ENCODE measurements at regions not wholly inside any gene's neighbourhood (a gene's known extent, or its start where the extent isn't known, plus 50 kb on each side); places are given as distances from the start of the nearest gene placed in this dataset.

DNA sequence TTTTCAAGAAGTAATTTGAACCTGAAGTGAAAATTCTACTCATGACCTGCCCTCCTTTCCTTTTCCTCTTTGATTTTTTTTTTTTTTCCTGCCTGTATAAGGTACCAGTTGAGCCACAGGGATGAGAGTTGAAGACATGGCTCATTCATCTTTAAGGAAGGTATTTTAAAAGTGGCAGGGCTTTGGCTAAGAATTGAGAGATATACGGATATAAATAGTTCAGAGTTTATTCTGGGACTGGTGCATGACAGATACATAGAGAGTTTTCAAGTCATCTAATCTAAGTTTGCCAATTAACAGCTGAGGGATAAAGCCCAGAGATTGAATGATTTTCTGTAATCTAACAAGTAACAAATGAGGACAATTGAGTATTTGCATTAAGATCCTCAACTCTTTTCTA lies 69.8 kb downstream of the BTBD3 start:
- H3K36me3 ChIP-seq (ENCODE audit: control insufficient read depth in 4 of 4, insufficient read depth in 3 of 4, low read depth in 1 of 4, low read length in 3 of 4), result no peaks in the 10 kb centered on the region
- no peak overlapping the region for H3K9ac ChIP-seq (ENCODE audit: low read depth in 1 of 2, low read length in 2 of 2)
- TF ChIP-seq, protein P1, sequence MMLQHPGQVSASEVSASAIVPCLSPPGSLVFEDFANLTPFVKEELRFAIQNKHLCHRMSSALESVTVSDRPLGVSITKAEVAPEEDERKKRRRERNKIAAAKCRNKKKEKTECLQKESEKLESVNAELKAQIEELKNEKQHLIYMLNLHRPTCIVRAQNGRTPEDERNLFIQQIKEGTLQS (IDR thresholded peaks at IDR 0.05), result no peak
- TF ChIP-seq, protein P2, sequence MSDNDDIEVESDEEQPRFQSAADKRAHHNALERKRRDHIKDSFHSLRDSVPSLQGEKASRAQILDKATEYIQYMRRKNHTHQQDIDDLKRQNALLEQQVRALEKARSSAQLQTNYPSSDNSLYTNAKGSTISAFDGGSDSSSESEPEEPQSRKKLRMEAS (IDR thresholded peaks at IDR 0.05), result no peak
- TF ChIP-seq NR2F2 (IDR thresholded peaks at IDR 0.05) (no peak), EGR1 (IDR thresholded peaks at IDR 0.05; ENCODE audit: low read depth in 2 of 2) (no peak)
- TF ChIP-seq, protein P3, sequence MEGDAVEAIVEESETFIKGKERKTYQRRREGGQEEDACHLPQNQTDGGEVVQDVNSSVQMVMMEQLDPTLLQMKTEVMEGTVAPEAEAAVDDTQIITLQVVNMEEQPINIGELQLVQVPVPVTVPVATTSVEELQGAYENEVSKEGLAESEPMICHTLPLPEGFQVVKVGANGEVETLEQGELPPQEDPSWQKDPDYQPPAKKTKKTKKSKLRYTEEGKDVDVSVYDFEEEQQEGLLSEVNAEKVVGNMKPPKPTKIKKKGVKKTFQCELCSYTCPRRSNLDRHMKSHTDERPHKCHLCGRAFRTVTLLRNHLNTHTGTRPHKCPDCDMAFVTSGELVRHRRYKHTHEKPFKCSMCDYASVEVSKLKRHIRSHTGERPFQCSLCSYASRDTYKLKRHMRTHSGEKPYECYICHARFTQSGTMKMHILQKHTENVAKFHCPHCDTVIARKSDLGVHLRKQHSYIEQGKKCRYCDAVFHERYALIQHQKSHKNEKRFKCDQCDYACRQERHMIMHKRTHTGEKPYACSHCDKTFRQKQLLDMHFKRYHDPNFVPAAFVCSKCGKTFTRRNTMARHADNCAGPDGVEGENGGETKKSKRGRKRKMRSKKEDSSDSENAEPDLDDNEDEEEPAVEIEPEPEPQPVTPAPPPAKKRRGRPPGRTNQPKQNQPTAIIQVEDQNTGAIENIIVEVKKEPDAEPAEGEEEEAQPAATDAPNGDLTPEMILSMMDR (IDR thresholded peaks at IDR 0.05; ENCODE audit: low read depth, low read length, missing input control), result no peak
- H3K27ac ChIP-seq (ENCODE audit: low read depth in 1 of 2, low read length in 2 of 2), result no peak overlapping the region
- H3K4me1 ChIP-seq (ENCODE audit: control insufficient read depth in 4 of 4, insufficient read depth in 4 of 4, low read length in 3 of 4), result no peaks in the 10 kb centered on the region
- H3K27me3 ChIP-seq (ENCODE audit: control insufficient read depth in 4 of 4, insufficient read depth in 4 of 4, low read length in 3 of 4), result no peaks in the 10 kb centered on the region
- no peaks in the 10 kb centered on the region for H3K9me3 ChIP-seq (ENCODE audit: control insufficient read depth in 4 of 4, low read length in 3 of 4)
- WGBS, result 88% methylated on average over 1 of the region's 1 CpG
- no peak for DNase-seq (ENCODE audit: low spot score)
- no peak overlapping the region for H3K4me3 ChIP-seq (ENCODE audit: low read depth in 1 of 3, low read length in 3 of 3)

DNA sequence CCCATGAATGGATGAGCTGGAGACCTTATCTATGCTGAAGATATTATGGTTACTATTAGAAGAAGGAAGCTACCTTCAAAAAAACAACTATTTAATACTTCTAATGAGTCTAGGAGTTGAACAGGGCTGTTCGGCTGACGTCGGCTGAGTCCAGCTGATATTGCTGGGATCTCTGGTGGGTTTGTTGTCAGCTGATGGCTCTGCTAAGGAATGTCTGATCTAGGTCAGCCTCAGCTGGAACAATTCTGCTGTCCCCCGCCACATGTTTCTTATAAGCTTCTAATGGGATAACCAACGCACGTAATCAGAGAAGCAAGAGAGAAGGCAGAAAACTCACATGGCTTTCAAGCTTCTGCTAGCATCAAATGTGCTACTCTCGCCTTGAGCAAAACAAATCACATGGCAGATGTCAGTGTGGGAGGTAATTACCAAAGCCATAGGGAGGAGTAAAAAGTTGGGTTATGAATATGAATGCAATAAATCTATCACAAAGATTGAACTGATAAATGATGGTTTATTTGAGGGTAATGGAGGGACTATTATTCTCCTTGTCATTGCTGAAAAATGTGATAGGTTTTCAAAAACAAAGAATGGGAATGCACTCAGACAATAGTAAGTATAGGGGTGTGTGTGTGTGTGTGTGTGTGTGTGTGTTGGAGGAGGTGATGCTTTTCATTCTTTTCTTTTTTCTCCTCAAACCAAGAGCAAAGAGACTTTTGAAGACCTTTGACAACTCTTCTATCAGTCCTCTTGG lies 71.5 kb downstream of the BTBD3 start:
- Histone ChIP-seq H3K4me3 (ENCODE audit: low read depth in 1 of 3, low read length in 3 of 3) (no peak overlapping the region), H3K27me3 (ENCODE audit: control insufficient read depth in 4 of 4, insufficient read depth in 4 of 4, low read length in 3 of 4) (no peaks in the 10 kb centered on the region), H3K9me3 (ENCODE audit: control insufficient read depth in 4 of 4, low read length in 3 of 4) (no peaks in the 10 kb centered on the region), H3K27ac (ENCODE audit: low read depth in 1 of 2, low read length in 2 of 2) (no peak overlapping the region), H3K9ac (ENCODE audit: low read depth in 1 of 2, low read length in 2 of 2) (no peak overlapping the region), H3K36me3 (ENCODE audit: control insufficient read depth in 4 of 4, insufficient read depth in 3 of 4, low read depth in 1 of 4, low read length in 3 of 4) (no peaks in the 10 kb centered on the region), H3K4me1 (ENCODE audit: control insufficient read depth in 4 of 4, insufficient read depth in 4 of 4, low read length in 3 of 4) (no peaks in the 10 kb centered on the region)
- no peak for DNase-seq (ENCODE audit: low spot score)
- no peak for TF ChIP-seq NR2F2 (IDR thresholded peaks at IDR 0.05)
- TF ChIP-seq HNF4A (conservative IDR thresholded peaks at IDR 0.05), result no peak
- TF ChIP-seq RAD21 (IDR thresholded peaks at IDR 0.05), result no peak
- no peak for TF ChIP-seq FOXA2 (IDR thresholded peaks at IDR 0.05)
- TF ChIP-seq, protein P4, sequence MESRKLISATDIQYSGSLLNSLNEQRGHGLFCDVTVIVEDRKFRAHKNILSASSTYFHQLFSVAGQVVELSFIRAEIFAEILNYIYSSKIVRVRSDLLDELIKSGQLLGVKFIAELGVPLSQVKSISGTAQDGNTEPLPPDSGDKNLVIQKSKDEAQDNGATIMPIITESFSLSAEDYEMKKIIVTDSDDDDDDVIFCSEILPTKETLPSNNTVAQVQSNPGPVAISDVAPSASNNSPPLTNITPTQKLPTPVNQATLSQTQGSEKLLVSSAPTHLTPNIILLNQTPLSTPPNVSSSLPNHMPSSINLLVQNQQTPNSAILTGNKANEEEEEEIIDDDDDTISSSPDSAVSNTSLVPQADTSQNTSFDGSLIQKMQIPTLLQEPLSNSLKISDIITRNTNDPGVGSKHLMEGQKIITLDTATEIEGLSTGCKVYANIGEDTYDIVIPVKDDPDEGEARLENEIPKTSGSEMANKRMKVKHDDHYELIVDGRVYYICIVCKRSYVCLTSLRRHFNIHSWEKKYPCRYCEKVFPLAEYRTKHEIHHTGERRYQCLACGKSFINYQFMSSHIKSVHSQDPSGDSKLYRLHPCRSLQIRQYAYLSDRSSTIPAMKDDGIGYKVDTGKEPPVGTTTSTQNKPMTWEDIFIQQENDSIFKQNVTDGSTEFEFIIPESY (IDR thresholded peaks at IDR 0.05), result no peak
- TF ChIP-seq, protein P2 (IDR thresholded peaks at IDR 0.05), result no peak
- TF ChIP-seq, protein P1 (IDR thresholded peaks at IDR 0.05), result no peak
- TF ChIP-seq JUND (IDR thresholded peaks at IDR 0.05), result no peak
- TF ChIP-seq, protein P5, sequence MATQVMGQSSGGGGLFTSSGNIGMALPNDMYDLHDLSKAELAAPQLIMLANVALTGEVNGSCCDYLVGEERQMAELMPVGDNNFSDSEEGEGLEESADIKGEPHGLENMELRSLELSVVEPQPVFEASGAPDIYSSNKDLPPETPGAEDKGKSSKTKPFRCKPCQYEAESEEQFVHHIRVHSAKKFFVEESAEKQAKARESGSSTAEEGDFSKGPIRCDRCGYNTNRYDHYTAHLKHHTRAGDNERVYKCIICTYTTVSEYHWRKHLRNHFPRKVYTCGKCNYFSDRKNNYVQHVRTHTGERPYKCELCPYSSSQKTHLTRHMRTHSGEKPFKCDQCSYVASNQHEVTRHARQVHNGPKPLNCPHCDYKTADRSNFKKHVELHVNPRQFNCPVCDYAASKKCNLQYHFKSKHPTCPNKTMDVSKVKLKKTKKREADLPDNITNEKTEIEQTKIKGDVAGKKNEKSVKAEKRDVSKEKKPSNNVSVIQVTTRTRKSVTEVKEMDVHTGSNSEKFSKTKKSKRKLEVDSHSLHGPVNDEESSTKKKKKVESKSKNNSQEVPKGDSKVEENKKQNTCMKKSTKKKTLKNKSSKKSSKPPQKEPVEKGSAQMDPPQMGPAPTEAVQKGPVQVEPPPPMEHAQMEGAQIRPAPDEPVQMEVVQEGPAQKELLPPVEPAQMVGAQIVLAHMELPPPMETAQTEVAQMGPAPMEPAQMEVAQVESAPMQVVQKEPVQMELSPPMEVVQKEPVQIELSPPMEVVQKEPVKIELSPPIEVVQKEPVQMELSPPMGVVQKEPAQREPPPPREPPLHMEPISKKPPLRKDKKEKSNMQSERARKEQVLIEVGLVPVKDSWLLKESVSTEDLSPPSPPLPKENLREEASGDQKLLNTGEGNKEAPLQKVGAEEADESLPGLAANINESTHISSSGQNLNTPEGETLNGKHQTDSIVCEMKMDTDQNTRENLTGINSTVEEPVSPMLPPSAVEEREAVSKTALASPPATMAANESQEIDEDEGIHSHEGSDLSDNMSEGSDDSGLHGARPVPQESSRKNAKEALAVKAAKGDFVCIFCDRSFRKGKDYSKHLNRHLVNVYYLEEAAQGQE (IDR thresholded peaks at IDR 0.05), result no peak
- TF ChIP-seq TAF1 (conservative IDR thresholded peaks at IDR 0.05), result no peak
- TF ChIP-seq HNF4G (IDR thresholded peaks at IDR 0.05), result no peak
- WGBS, result 92% methylated on average over 7 of the region's 7 CpGs
